PC-3 (cell line): ENCODE measurements at regions not wholly inside any gene's neighbourhood (a gene's known extent, or its start where the extent isn't known, plus 50 kb on each side); places are given as distances from the start of the nearest gene placed in this dataset.
A peak's percentile ranks its signal among the peaks of the same experiment; 100 is the strongest.

ENCODE experiments used
- CTCF ChIP-seq: fragments of 300-600 bp; sonication (generic); conservative IDR thresholded peaks from 2 replicates; pipeline ENCODE4 v1.5.1; 2017; ENCODE audit warnings: antibody characterized with exemption, low read depth, mild to moderate bottlenecking, low read length
- EZH2 ChIP-seq: fragments of 300-600 bp; sonication (generic); IDR thresholded peaks from one replicate; pipeline ENCODE4 v1.6.1; 2017; ENCODE audit warnings: antibody characterized with exemption, mild to moderate bottlenecking, low read length; ENCODE audit not compliant: unreplicated experiment
- EZH2phosphoT487 ChIP-seq: fragments of 300-600 bp; sonication (generic); IDR thresholded peaks from 2 replicates; pipeline ENCODE4 v1.6.1; 2018; ENCODE audit warnings: mild to moderate bottlenecking, antibody characterized with exemption, low read length, borderline replicate concordance

- TF ChIP-seq EZH2phosphoT487 (no peak), CTCF (peak; percentile 16; the same call in 1 of the 2 replicates), EZH2 (no peak)
These were observed 82.8 kb upstream of the FGFR2 start for GRCh38 chr10:121680879-121681655.
